ENCODE measurements at regions not wholly inside any gene's neighbourhood (a gene's known extent, or its start where the extent isn't known, plus 50 kb on each side); places are given as distances from the start of the nearest gene placed in this dataset.

GRCh38 chr6:22697306-22697705 is 127.9 kb downstream of the HDGFL1 start:
- no peak for TF ChIP-seq CTCF (conservative IDR thresholded peaks at IDR 0.05; ENCODE audit: low read length)
- no peak for TF ChIP-seq EZH2phosphoT487 (IDR thresholded peaks at IDR 0.05; ENCODE audit: borderline replicate concordance)

All from Loucy (cell line).